SU-DHL-6 (cell line): ENCODE measurements at regions not wholly inside any gene's neighbourhood (a gene's known extent, or its start where the extent isn't known, plus 50 kb on each side); places are given as distances from the start of the nearest gene placed in this dataset.
"Not testable (repeated sequence)": the region's sequence is repeated elsewhere in the genome, so short reads cannot be mapped to it uniquely, and the experiment has no call there.

Experiments used
- H2AFZ ChIP-seq: fragments of 200-600 bp; sonication (generic); 2 replicates; pipeline ENCODE4 v1.6.1; 2014; ENCODE audit warnings: low read depth, mild to moderate bottlenecking, moderate library complexity, mixed read lengths, antibody characterized with exemption, low read length; ENCODE audit not compliant: severe bottlenecking
- H3F3A ChIP-seq: fragments of 200-600 bp; shearing (Covaris generic); 2 replicates; pipeline ENCODE4 v1.6.0; 2016; ENCODE audit warnings: antibody characterized with exemption, mild to moderate bottlenecking; ENCODE audit not compliant: insufficient read depth
- H3K27ac ChIP-seq: fragments of 200-600 bp; sonication (generic); 2 replicates; pipeline ENCODE4 v1.5.1; 2016; ENCODE audit warnings: low read depth, mild to moderate bottlenecking, low read length, moderate library complexity, mixed read lengths
- H3K27me3 ChIP-seq: fragments of 200-600 bp; sonication (generic), shearing (Covaris generic); 2 replicates; pipeline ENCODE4 v1.6.0; 2014; ENCODE audit warnings: mild to moderate bottlenecking, low read length
- H3K36me3 ChIP-seq: fragments of 200-600 bp; sonication (generic); 2 replicates; pipeline ENCODE4 v1.6.1; 2014; ENCODE audit warnings: mild to moderate bottlenecking, low read length, mixed read lengths
- H3K4me2 ChIP-seq: fragments of 300-600, 200-600 bp; shearing (Covaris generic), sonication (generic); 2 replicates; pipeline ENCODE4 v1.6.0; 2014; ENCODE audit warnings: low read length, low read depth, mild to moderate bottlenecking; ENCODE audit not compliant: poor library complexity, severe bottlenecking
- H3K4me3 ChIP-seq: fragments of 200-600 bp; sonication (generic); 2 replicates; pipeline ENCODE4 v1.5.1; 2014; ENCODE audit warnings: antibody characterized with exemption, low read length, mild to moderate bottlenecking, mixed read lengths; ENCODE audit not compliant: insufficient read depth, poor library complexity, severe bottlenecking
- H3K79me2 ChIP-seq: fragments of 200-600 bp; sonication (generic); 2 replicates; pipeline ENCODE4 v1.6.1; 2014; ENCODE audit warnings: mild to moderate bottlenecking, low read length, moderate library complexity; ENCODE audit not compliant: insufficient read depth
- H3K9ac ChIP-seq: fragments of 200-600 bp; sonication (generic); 2 replicates; pipeline ENCODE4 v1.7.0; 2014; ENCODE audit warnings: mild to moderate bottlenecking, low read length
- H3K9me2 ChIP-seq: fragments of 200-600 bp; sonication (generic); replicated peaks from 2 replicates; pipeline ENCODE4 v1.6.1; 2014; ENCODE audit warnings: low read length; ENCODE audit not compliant: insufficient read depth
- H3K9me3 ChIP-seq: fragments of 200-600 bp; sonication (generic); 2 replicates; pipeline ENCODE4 v1.6.1; 2014; ENCODE audit warnings: low read length, mixed read lengths; ENCODE audit not compliant: insufficient read depth
- H4K20me1 ChIP-seq: fragments of 200-600 bp; sonication (generic); 2 replicates; pipeline ENCODE4 v1.6.1; 2014; ENCODE audit warnings: low read depth, mild to moderate bottlenecking, antibody characterized with exemption, low read length, moderate library complexity, mixed read lengths
- CTCF ChIP-seq: fragments of 200-600 bp; sonication (generic); IDR thresholded peaks from one replicate; pipeline ENCODE4 v1.5.1; 2017; ENCODE audit warnings: antibody characterized with exemption, mild to moderate bottlenecking, low read length, moderate library complexity; ENCODE audit not compliant: insufficient read depth, poor library complexity, severe bottlenecking
- EZH2phosphoT487 ChIP-seq: fragments of 200-600 bp; sonication (generic), shearing (Covaris generic); conservative IDR thresholded peaks from 2 replicates; pipeline ENCODE4 v1.6.1; 2018; ENCODE audit warnings: mild to moderate bottlenecking, antibody characterized with exemption, low read length, moderate library complexity, mixed read lengths

GRCh38 chr17:53628011-53628410 is 194.7 kb upstream of the KIF2B start:
- Histone ChIP-seq H2AFZ (no peak overlapping the region), H3K4me3 (no peak overlapping the region), H3F3A (no peaks in the 10 kb centered on the region), H3K27ac (no peak overlapping the region), H3K9me3 (no peaks in the 10 kb centered on the region), H3K9ac (no peak overlapping the region), H3K79me2 (no peaks in the 10 kb centered on the region), H3K9me2 (no peaks in the 10 kb centered on the region), H4K20me1 (no peaks in the 10 kb centered on the region), H3K4me2 (no peak overlapping the region), H3K36me3 (no peaks in the 10 kb centered on the region), H3K27me3 (no peaks in the 10 kb centered on the region)
- TF ChIP-seq CTCF (no peak), EZH2phosphoT487 (no peak)

- Histone ChIP-seq H3K4me3 (no peak overlapping the region), H3K27me3 (no peaks in the 10 kb centered on the region), H3K9me2 (no peaks in the 10 kb centered on the region), H3K27ac (no peak overlapping the region), H3K9ac (no peak overlapping the region), H3K79me2 (no peaks in the 10 kb centered on the region), H3K9me3 (no peaks in the 10 kb centered on the region), H3K36me3 (no peaks in the 10 kb centered on the region), H3K4me2 (no peak overlapping the region), H3F3A (no peaks in the 10 kb centered on the region), H2AFZ (no peak overlapping the region), H4K20me1 (no peaks in the 10 kb centered on the region)
- TF ChIP-seq CTCF: no peak
These were observed 195.2 kb upstream of the KIF2B start for GRCh38 chr17:53627511-53627910.

GRCh38 chr17:53626286-53626685 is 196.4 kb upstream of the KIF2B start:
- no peaks in the 10 kb centered on the region for H3K36me3 ChIP-seq
- no peak overlapping the region for H3K4me3 ChIP-seq
- TF ChIP-seq EZH2phosphoT487: no peak
- TF ChIP-seq CTCF: no peak
- no peaks in the 10 kb centered on the region for H3K27me3 ChIP-seq
- H3K9me2 ChIP-seq: no peaks in the 10 kb centered on the region
- H2AFZ ChIP-seq: no peak overlapping the region
- no peaks in the 10 kb centered on the region for H3F3A ChIP-seq
- no peaks in the 10 kb centered on the region for H4K20me1 ChIP-seq
- no peaks in the 10 kb centered on the region for H3K79me2 ChIP-seq
- H3K9me3 ChIP-seq: no peaks in the 10 kb centered on the region
- H3K4me2 ChIP-seq: no peak overlapping the region
- no peak overlapping the region for H3K27ac ChIP-seq
- H3K9ac ChIP-seq: no peak overlapping the region

GRCh38 chr17:53619025-53619424 is 203.7 kb upstream of the KIF2B start:
- Histone ChIP-seq H3K4me2 (no peak overlapping the region), H3K36me3 (no peaks in the 10 kb centered on the region), H4K20me1 (no peaks in the 10 kb centered on the region), H3K27me3 (no peaks in the 10 kb centered on the region), H3F3A (no peaks in the 10 kb centered on the region), H3K79me2 (no peaks in the 10 kb centered on the region), H3K4me3 (no peak overlapping the region), H3K27ac (no peak overlapping the region), H3K9ac (no peak overlapping the region), H3K9me2 (no peaks in the 10 kb centered on the region), H2AFZ (no peak overlapping the region), H3K9me3 (no peaks in the 10 kb centered on the region)
- TF ChIP-seq CTCF (no peak), EZH2phosphoT487 (no peak)

- not testable (repeated sequence) for H4K20me1 ChIP-seq, H2AFZ ChIP-seq, H3K9ac ChIP-seq, H3K4me2 ChIP-seq, H3F3A ChIP-seq, H3K4me3 ChIP-seq, H3K27ac ChIP-seq, H3K9me3 ChIP-seq, H3K9me2 ChIP-seq, H3K27me3 ChIP-seq, H3K36me3 ChIP-seq, H3K79me2 ChIP-seq
These were observed 214.5 kb upstream of the KIF2B start for GRCh38 chr17:53608208-53608607.
